H1 (cell line): ENCODE measurements at regions not wholly inside any gene's neighbourhood (a gene's known extent, or its start where the extent isn't known, plus 50 kb on each side); places are given as distances from the start of the nearest gene placed in this dataset.

Experiments
- CTCF ChIA-PET: fragments of 300-600 bp; sonication (Branson Sonifier 250); formaldehyde crosslinking; loops from one replicate; lab custom pipeline; 2021; ENCODE audit not compliant: partially characterized antibody; lab: Charles Lee
- POLR2A ChIA-PET: fragments of 300-600 bp; sonication (Branson Sonifier 250); formaldehyde crosslinking; loops from one replicate; lab custom pipeline; 2021; ENCODE audit warnings: inconsistent platforms; ENCODE audit not compliant: partially characterized antibody; lab: Charles Lee
- DNase-seq, 2 experiments: peaks; one replicate each; pipeline versions ENCODE4 v3.0.0 to v3.0.0-alpha.2; 2010 to 2022; ENCODE audit warnings: low spot score in 2 of 2, low read depth in 1 of 2, mixed read lengths in 1 of 2
- FAIRE-seq: peaks from 2 replicates; lab custom pipeline; 2011; peaks lifted over from hg19 to GRCh38; lab: Jason Lieb, UNC
- H2AFZ ChIP-seq: 2 replicates; pipeline ENCODE4 v1.8.1; 2012; ENCODE audit warnings: low read length, inconsistent platforms
- H2AK5ac ChIP-seq: 2 replicates; pipeline ENCODE4 v1.6.1; 2013; ENCODE audit warnings: low read depth, low read length
- H2BK120ac ChIP-seq: replicated peaks from 2 replicates; pipeline ENCODE3; 2013; ENCODE audit warnings: low read depth, low read length, inconsistent platforms
- H2BK12ac ChIP-seq: 2 replicates; pipeline ENCODE4 v1.6.1; 2013; ENCODE audit warnings: low read depth, low read length
- H2BK15ac ChIP-seq: 2 replicates; pipeline ENCODE4 v1.6.1; 2013; ENCODE audit warnings: low read length
- H2BK20ac ChIP-seq: 2 replicates; pipeline ENCODE4 v1.6.1; 2013; ENCODE audit warnings: low read length
- H2BK5ac ChIP-seq: 2 replicates; pipeline ENCODE4 v1.6.1; 2013; ENCODE audit warnings: low read depth, low read length
- H3K14ac ChIP-seq: 2 replicates; pipeline ENCODE4 v1.6.1; 2013; ENCODE audit warnings: inconsistent platforms; ENCODE audit not compliant: insufficient read length
- H3K18ac ChIP-seq: 2 replicates; pipeline ENCODE4 v1.6.1; 2013; ENCODE audit warnings: low read length; ENCODE audit errors: extremely low read depth
- H3K23ac ChIP-seq: 2 replicates; pipeline ENCODE4 v1.6.1; 2013; ENCODE audit warnings: inconsistent platforms; ENCODE audit not compliant: insufficient read length
- H3K23me2 ChIP-seq: 2 replicates; pipeline ENCODE4 v1.6.1; 2013; ENCODE audit warnings: low read depth, low read length
- H3K27ac ChIP-seq: 2 replicates; pipeline ENCODE4 v1.6.1; 2011; ENCODE audit warnings: low read depth, low read length, inconsistent platforms
- H3K27me3 ChIP-seq, 4 experiments: replicated peaks in 1 of 4; 1 replicate in 1 of 4; 2 replicates in 3 of 4; pipeline versions ENCODE4 v1.6.1 to v1.8.1; 2011 to 2013; ENCODE audit warnings: low read length in 3 of 4, mild to moderate bottlenecking in 3 of 4, inconsistent platforms in 2 of 4, mixed read lengths in 2 of 4, moderate library complexity in 1 of 4; ENCODE audit not compliant: control insufficient read depth in 3 of 4, insufficient read depth in 3 of 4; ENCODE audit errors: extremely low read depth in 1 of 4
- H3K36me3 ChIP-seq, 4 experiments: 2 replicates each; pipeline versions ENCODE4 v1.6.1 to v1.8.1; 2011 to 2013; ENCODE audit warnings: mild to moderate bottlenecking in 4 of 4, low read length in 3 of 4, moderate library complexity in 2 of 4, control low read depth in 1 of 4, inconsistent platforms in 1 of 4; ENCODE audit not compliant: insufficient read depth in 4 of 4, control insufficient read depth in 2 of 4
- H3K4ac ChIP-seq: replicated peaks from 2 replicates; pipeline ENCODE3; 2013; ENCODE audit warnings: low read length, low read depth, mixed read lengths, inconsistent platforms; ENCODE audit not compliant: insufficient read length
- H3K4me1 ChIP-seq, 4 experiments: replicated peaks in 1 of 4; 1 replicate in 1 of 4; 2 replicates in 3 of 4; pipeline versions ENCODE4 v1.6.1 to v1.8.1; 2011 to 2013; ENCODE audit warnings: low read length in 3 of 4, inconsistent platforms in 2 of 4, mixed read lengths in 1 of 4; ENCODE audit not compliant: insufficient read depth in 4 of 4, control insufficient read depth in 3 of 4
- H3K4me2 ChIP-seq, 2 experiments: 2 replicates each; pipeline versions ENCODE4 v1.6.1 to v1.8.1; 2011 to 2013; ENCODE audit warnings: low read depth in 2 of 2, low read length in 2 of 2, control low read depth in 1 of 2, inconsistent platforms in 1 of 2, mild to moderate bottlenecking in 1 of 2; ENCODE audit not compliant: insufficient read depth in 1 of 2
- H3K4me3 ChIP-seq, 4 experiments: fragments of 200-600, 300-600 bp in 1 of 4; sonication (generic), shearing (Covaris generic), sonication (Bioruptor Twin) in 1 of 4; 2 replicates each; pipeline versions ENCODE4 v1.5.1 to v1.8.1; 2011 to 2016; ENCODE audit warnings: low read length in 4 of 4, low read depth in 3 of 4, control low read depth in 2 of 4, inconsistent platforms in 2 of 4, mild to moderate bottlenecking in 2 of 4, mixed read lengths in 1 of 4, moderate library complexity in 1 of 4; ENCODE audit not compliant: insufficient read depth in 2 of 4; ENCODE audit errors: extremely low read depth in 1 of 4
- H3K56ac ChIP-seq: replicated peaks from 2 replicates; pipeline ENCODE3; 2013; ENCODE audit warnings: low read depth, mild to moderate bottlenecking, mixed read lengths, low read length, inconsistent platforms; ENCODE audit not compliant: insufficient read length
- H3K79me1 ChIP-seq: 2 replicates; pipeline ENCODE4 v1.6.1; 2013; ENCODE audit warnings: low read depth, low read length, control low read depth
- H3K79me2 ChIP-seq, 2 experiments: 2 replicates each; pipeline versions ENCODE4 v1.6.1 to v1.8.1; 2012 to 2013; ENCODE audit warnings: low read length in 2 of 2, mild to moderate bottlenecking in 2 of 2, inconsistent platforms in 1 of 2; ENCODE audit not compliant: insufficient read depth in 2 of 2, control insufficient read depth in 1 of 2
- H3K9ac ChIP-seq, 4 experiments: replicated peaks in 1 of 4; 1 replicate in 1 of 4; 2 replicates in 3 of 4; pipeline versions ENCODE4 v1.6.1 to v1.8.1; 2011 to 2013; ENCODE audit warnings: low read depth in 3 of 4, low read length in 3 of 4, control low read depth in 2 of 4, mild to moderate bottlenecking in 2 of 4, moderate library complexity in 2 of 4, inconsistent platforms in 1 of 4; ENCODE audit errors: extremely low read depth in 1 of 4
- H3K9me3 ChIP-seq, 2 experiments: 2 replicates each; pipeline versions ENCODE4 v1.6.1 to v1.8.1; 2012 to 2013; ENCODE audit warnings: mild to moderate bottlenecking in 2 of 2, moderate library complexity in 2 of 2, control low read depth in 1 of 2, inconsistent platforms in 1 of 2, low read depth in 1 of 2, low read length in 1 of 2, mixed read lengths in 1 of 2; ENCODE audit not compliant: insufficient read depth in 2 of 2
- H4K20me1 ChIP-seq, 2 experiments: replicated peaks in 1 of 2; 2 replicates each; pipeline versions ENCODE3 to v1.8.1; 2011 to 2013; ENCODE audit warnings: inconsistent platforms in 2 of 2, low read length in 2 of 2, mild to moderate bottlenecking in 1 of 2; ENCODE audit not compliant: insufficient read depth in 2 of 2, control insufficient read depth in 1 of 2
- H4K5ac ChIP-seq: 2 replicates; pipeline ENCODE4 v1.6.1; 2013; ENCODE audit warnings: low read length, low read depth, mixed read lengths, inconsistent platforms; ENCODE audit not compliant: insufficient read length
- H4K8ac ChIP-seq: 2 replicates; pipeline ENCODE4 v1.8.0; 2013; ENCODE audit warnings: mild to moderate bottlenecking, moderate library complexity, low read length, inconsistent platforms; ENCODE audit not compliant: insufficient read depth; ENCODE audit errors: extremely low read depth
- H4K91ac ChIP-seq: replicated peaks from 2 replicates; pipeline ENCODE3; 2013; ENCODE audit warnings: low read length, mixed read lengths, inconsistent platforms; ENCODE audit not compliant: insufficient read length
- CHD7 ChIP-seq: fragments of 300-600 bp; sonication (generic); IDR thresholded peaks from 2 replicates; pipeline ENCODE4 v1.7.1; 2012; ENCODE audit warnings: low read length, moderate library complexity, mild to moderate bottlenecking, inconsistent platforms; ENCODE audit not compliant: insufficient replicate concordance
- WGBS, 2 experiments: shearing (Covaris generic) in 1 of 2; methylation state at CpG; one replicate each; pipeline versions ENCODE4 v1.1.6 to v1.1.7; 2013 to 2015; ENCODE audit warnings: low lambda C conversion rate in 2 of 2, mixed read lengths in 2 of 2, inconsistent platforms in 1 of 2, low coverage in 1 of 2, missing lambda C conversion rate in 1 of 2; ENCODE audit not compliant: insufficient replicate concordance in 2 of 2, insufficient coverage in 1 of 2, insufficient read length in 1 of 2; ENCODE audit errors: extremely low coverage in 1 of 2, missing lambda C conversion rate in 1 of 2; 5-methylcytosine and 5-hydroxymethylcytosine counted together

- Histone ChIP-seq H3K27me3 (peaks cover 0 to 7% (median 1%) of the 10 kb centered on the region in 4 experiments; a peak in 4 of 7 replicates), H3K23ac (no peak overlapping the region), H2BK120ac (no peak overlapping the region), H3K79me2 (no peaks in the 10 kb centered on the region), H3K18ac (no peak overlapping the region), H3K4me3 (no peak overlapping the region), H2BK12ac (no peak overlapping the region), H3K56ac (no peak overlapping the region), H2AK5ac (no peak overlapping the region), H3K79me1 (no peaks in the 10 kb centered on the region), H3K4me1 (peaks cover 0 to 6% (median 3%) of the 10 kb centered on the region in 4 experiments; a peak in 4 of 7 replicates), H4K20me1 (no peaks in the 10 kb centered on the region), H3K36me3 (no peaks in the 10 kb centered on the region), H2BK20ac (no peak overlapping the region), H3K9ac (no peak overlapping the region), H2BK15ac (no peak overlapping the region), H4K91ac (no peak overlapping the region), H4K8ac (no peak overlapping the region), H3K23me2 (0 out of 2 replicates have a peak, but pooled peaks cover 2% of the 10 kb centered on the region), H3K4ac (no peak overlapping the region), H3K27ac (no peak overlapping the region), H3K4me2 (no peak overlapping the region), H2AFZ (no peak overlapping the region), H2BK5ac (no peak overlapping the region), H3K9me3 (no peaks in the 10 kb centered on the region), H3K14ac (no peak overlapping the region), H4K5ac (no peak overlapping the region)
- WGBS, 2 experiments = 86% methylated on average over 5 of the region's 7 CpGs; no CpG with 5 or more reads in 1 of the 2 experiments
- DNase-seq (no peak), FAIRE-seq (no peak)
- POLR2A ChIA-PET = no interaction called here
- no peak for TF ChIP-seq CHD7
- CTCF ChIA-PET = no interaction called here
Observed at GRCh38 chr17:72387487-72387886, 266.7 kb downstream of the SOX9 start.
